Ishikawa (cell line): ENCODE measurements at regions not wholly inside any gene's neighbourhood (a gene's known extent, or its start where the extent isn't known, plus 50 kb on each side); places are given as distances from the start of the nearest gene placed in this dataset.

Experiments used
- CEBPB ChIP-seq: IDR thresholded peaks from 2 replicates; pipeline ENCODE4 v1.6.1; 2012
- EGR1 ChIP-seq: IDR thresholded peaks from 2 replicates; pipeline ENCODE4 v1.6.1; 2012
- EP300 ChIP-seq: IDR thresholded peaks from 2 replicates; pipeline ENCODE4 v1.6.1; 2012; ENCODE audit warnings: borderline replicate concordance
- NFIC ChIP-seq: IDR thresholded peaks from 2 replicates; pipeline ENCODE4 v1.6.1; 2012
- RAD21 ChIP-seq: IDR thresholded peaks from 2 replicates; pipeline ENCODE4 v1.6.1; 2012; ENCODE audit warnings: low read depth
- TAF1 ChIP-seq: IDR thresholded peaks from 2 replicates; pipeline ENCODE4 v1.6.1; 2012; ENCODE audit warnings: low read depth, mild to moderate bottlenecking
- TCF12 ChIP-seq: IDR thresholded peaks from 2 replicates; pipeline ENCODE4 v1.6.1; 2012; ENCODE audit warnings: low read depth
- YY1 ChIP-seq: IDR thresholded peaks from 2 replicates; pipeline ENCODE4 v1.6.1; 2012; ENCODE audit warnings: low read depth
- ZBTB7A ChIP-seq: IDR thresholded peaks from 2 replicates; pipeline ENCODE4 v1.6.1; 2012; ENCODE audit warnings: low read depth
- TF ChIP-seq, protein P1 (sequence below): IDR thresholded peaks from 2 replicates; pipeline ENCODE4 v1.6.1; 2012

- no peak for TF ChIP-seq ZBTB7A
- TF ChIP-seq NFIC: no peak
- no peak for TF ChIP-seq CEBPB
- TF ChIP-seq TCF12: no peak
- TF ChIP-seq, protein P1, sequence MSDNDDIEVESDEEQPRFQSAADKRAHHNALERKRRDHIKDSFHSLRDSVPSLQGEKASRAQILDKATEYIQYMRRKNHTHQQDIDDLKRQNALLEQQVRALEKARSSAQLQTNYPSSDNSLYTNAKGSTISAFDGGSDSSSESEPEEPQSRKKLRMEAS: no peak
- TF ChIP-seq TAF1: no peak
- no peak for TF ChIP-seq RAD21
- no peak for TF ChIP-seq EP300
- no peak for TF ChIP-seq EGR1
- TF ChIP-seq YY1: no peak
Measured at GRCh38 chr5:167546270-167546669, 745.2 kb upstream of the WWC1 start.
